Vagina (tissue), 2 donors: ENCODE measurements at regions not wholly inside any gene's neighbourhood (a gene's known extent, or its start where the extent isn't known, plus 50 kb on each side); places are given as distances from the start of the nearest gene placed in this dataset.

Source experiments
- POLR2A ChIP-seq, 2 donors: fragments of 450-650 bp; IDR thresholded peaks; one replicate each; pipeline ENCODE4 v1.6.1; 2017; ENCODE audit warnings: antibody characterized with exemption in 2 of 2, mild to moderate bottlenecking in 2 of 2, moderate library complexity in 2 of 2
- TF ChIP-seq, protein P1 (sequence below), 3 experiments: fragments of 450-650 bp in 2 of 3; fragments of 200-600 bp in 1 of 3; sonication (generic) in 1 of 3; IDR thresholded peaks; one replicate each; pipeline ENCODE4 v1.5.1; 2017 to 2019; ENCODE audit warnings: antibody characterized with exemption in 3 of 3, mild to moderate bottlenecking in 2 of 3, moderate library complexity in 2 of 3

DNA sequence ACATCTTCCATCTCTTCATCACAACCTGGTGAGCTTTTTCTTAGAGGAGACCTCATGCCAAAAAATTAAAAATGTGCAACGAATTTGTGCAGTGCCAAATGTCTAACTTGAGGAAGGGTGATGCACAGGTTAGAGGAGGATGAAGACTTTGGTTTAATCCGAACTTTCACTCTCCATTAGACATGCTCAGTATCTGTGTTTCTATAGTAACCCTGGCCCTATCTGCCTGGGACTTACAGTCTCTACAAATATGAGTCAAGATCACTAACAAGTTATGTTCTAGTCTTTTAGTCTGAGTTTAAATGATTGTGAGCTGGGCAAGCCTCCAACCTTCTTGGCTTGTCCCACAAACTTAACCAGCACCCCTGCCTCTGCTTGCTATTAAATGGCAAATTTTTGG, 377.0 kb downstream of the BMP2 start:
- TF ChIP-seq, protein P1, sequence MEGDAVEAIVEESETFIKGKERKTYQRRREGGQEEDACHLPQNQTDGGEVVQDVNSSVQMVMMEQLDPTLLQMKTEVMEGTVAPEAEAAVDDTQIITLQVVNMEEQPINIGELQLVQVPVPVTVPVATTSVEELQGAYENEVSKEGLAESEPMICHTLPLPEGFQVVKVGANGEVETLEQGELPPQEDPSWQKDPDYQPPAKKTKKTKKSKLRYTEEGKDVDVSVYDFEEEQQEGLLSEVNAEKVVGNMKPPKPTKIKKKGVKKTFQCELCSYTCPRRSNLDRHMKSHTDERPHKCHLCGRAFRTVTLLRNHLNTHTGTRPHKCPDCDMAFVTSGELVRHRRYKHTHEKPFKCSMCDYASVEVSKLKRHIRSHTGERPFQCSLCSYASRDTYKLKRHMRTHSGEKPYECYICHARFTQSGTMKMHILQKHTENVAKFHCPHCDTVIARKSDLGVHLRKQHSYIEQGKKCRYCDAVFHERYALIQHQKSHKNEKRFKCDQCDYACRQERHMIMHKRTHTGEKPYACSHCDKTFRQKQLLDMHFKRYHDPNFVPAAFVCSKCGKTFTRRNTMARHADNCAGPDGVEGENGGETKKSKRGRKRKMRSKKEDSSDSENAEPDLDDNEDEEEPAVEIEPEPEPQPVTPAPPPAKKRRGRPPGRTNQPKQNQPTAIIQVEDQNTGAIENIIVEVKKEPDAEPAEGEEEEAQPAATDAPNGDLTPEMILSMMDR (IDR thresholded peaks at IDR 0.05), result no peak
- TF ChIP-seq POLR2A (IDR thresholded peaks at IDR 0.05), result no peak
